ENCODE measurements at regions not wholly inside any gene's neighbourhood (a gene's known extent, or its start where the extent isn't known, plus 50 kb on each side); places are given as distances from the start of the nearest gene placed in this dataset.

DNA sequence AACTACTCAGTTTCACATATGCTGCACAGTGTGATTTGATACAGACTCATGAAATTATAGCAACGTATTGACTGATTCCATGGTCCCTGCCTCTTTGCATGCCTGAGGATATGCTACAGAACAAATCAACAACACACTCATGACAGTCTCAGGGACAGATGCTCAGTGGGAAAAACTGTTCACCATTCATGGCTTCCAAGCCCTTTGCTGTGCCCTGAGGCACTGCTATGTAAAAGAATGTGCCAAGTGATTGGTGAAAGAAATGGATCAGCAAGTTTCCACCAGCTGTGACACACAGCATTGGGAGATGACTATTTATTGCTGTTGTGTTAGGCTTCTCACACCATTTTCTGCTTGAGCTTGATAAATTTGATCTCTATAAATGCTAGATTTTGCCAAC, 825.6 kb upstream of the INTU start:
- DNase-seq (no peak), ATAC-seq (peak; percentile 27)
- intact Hi-C loops (cut with micrococcal nuclease) = no loop called here

DNA sequence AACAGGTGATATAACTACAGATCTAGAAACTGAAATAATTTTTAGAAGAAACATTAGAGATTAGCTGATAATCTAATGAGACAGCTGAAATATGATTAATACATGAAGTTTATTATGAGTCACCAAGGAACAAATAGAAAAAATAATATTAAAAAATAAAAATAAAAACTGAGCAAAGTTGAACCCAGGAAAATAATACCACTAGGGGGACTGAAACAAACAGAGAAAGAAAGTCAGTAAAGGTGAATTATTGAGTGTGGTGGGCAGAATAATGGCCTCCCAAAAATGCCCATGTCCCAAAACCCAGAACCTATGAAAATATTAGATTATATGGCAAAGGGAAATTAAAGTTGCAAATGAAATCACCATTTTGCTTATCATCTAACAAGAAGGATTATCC, 820.7 kb upstream of the INTU start:
- DNase-seq (no peak), ATAC-seq (no peak)
- intact Hi-C loops (cut with micrococcal nuclease) = no loop called here

GRCh38 chr4:126820631-126821030, 812.1 kb upstream of the INTU start:
- DNase-seq = no peak
- ATAC-seq = no peak
- intact Hi-C loops (cut with micrococcal nuclease) = no loop called here

- ATAC-seq = no peak
- intact Hi-C loops (cut with micrococcal nuclease) = no loop called here
- no peak for DNase-seq
These were observed 811.6 kb upstream of the INTU start for GRCh38 chr4:126821152-126821551.

GRCh38 chr4:126825083-126825482, 807.7 kb upstream of the INTU start:
- ATAC-seq (no peak), DNase-seq (no peak)
- intact Hi-C loops (cut with micrococcal nuclease) = no loop called here

GRCh38 chr4:126827669-126828068, 805.1 kb upstream of the INTU start:
- no peak for ATAC-seq
- intact Hi-C loops (cut with micrococcal nuclease) = no loop called here
- DNase-seq = no peak

GRCh38 chr4:126834854-126835253, 797.9 kb upstream of the INTU start:
- intact Hi-C loops (cut with micrococcal nuclease) = no loop called here
- no peak for ATAC-seq

GRCh38 chr4:126838941-126839679, 793.6 kb upstream of the INTU start:
- intact Hi-C loops (cut with micrococcal nuclease) = no loop called here
- ATAC-seq (no peak), DNase-seq (no peak)

More at GRCh38 chr4:126834854-126835253, 797.9 kb upstream of the INTU start:
- no peak for DNase-seq

GRCh38 chr4:126843492-126844067, 789.2 kb upstream of the INTU start:
- no peak for DNase-seq
- no peak for ATAC-seq
- intact Hi-C loops (cut with micrococcal nuclease) = no loop called here

DNA sequence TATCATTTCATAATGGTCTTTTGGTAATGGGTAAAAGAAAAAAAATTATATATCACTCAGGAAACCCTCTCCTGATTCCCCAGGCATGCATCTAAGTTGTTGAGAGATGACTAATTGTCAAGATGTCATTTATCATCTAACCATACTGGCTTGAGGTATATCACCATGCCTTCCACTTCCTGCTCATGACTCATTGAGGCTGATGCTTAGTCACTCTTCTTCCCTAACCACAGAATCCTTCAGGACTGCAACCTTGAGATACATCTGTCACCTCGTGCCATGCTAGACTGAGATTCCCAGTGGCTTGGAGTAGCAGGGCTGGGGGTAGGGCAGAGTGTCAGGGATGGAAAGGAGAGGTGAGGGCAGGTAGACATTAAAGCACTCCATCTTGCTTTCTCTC, 782.5 kb upstream of the INTU start:
- DNase-seq (no peak), ATAC-seq (no peak)
- intact Hi-C loops (cut with micrococcal nuclease) = no loop called here

DNA sequence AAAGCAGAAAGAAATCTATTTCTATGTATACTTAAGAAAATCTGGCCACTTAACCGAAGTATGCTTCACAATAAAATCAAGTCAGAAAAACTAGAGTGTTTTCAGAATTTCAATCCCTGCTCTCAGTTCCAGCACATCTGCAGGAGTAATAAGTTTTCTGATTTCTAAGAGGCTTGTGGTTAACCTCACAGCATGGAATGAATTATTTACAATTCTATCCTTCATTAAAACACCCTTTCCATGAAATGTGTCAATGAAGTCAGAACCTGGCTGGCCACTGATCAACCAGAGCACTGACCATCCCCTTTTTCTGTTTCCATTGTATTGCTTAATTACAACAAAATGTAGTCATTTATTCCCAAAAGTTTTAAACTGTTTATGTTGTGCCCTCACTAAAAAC, 781.4 kb upstream of the INTU start:
- DNase-seq (no peak), ATAC-seq (no peak)
- intact Hi-C loops (cut with micrococcal nuclease) = no loop called here

DNA sequence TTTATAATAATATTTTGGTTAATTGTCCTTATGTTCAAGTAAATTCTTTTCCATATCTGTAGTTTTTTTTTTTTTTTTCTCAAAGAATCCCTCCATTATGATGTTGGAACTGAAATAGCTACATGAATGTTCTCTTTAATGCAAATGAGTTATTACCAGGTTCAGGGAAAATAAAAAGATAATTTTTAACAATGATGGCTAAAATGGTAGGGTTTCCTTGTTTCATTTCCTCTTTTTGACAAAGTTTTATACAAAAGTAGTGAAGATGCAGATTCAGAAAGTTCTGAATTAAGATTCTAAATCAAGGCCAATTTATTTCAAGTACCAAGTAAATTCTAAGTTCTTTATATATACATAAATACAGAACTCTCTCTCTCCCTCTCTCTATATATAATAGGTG, 779.0 kb upstream of the INTU start:
- intact Hi-C loops (cut with micrococcal nuclease) = no loop called here
- DNase-seq = no peak
- ATAC-seq = no peak

GRCh38 chr4:126856906-126857305, 775.9 kb upstream of the INTU start:
- DNase-seq (no peak), ATAC-seq (no peak)
- intact Hi-C loops (cut with micrococcal nuclease) = no loop called here

DNA sequence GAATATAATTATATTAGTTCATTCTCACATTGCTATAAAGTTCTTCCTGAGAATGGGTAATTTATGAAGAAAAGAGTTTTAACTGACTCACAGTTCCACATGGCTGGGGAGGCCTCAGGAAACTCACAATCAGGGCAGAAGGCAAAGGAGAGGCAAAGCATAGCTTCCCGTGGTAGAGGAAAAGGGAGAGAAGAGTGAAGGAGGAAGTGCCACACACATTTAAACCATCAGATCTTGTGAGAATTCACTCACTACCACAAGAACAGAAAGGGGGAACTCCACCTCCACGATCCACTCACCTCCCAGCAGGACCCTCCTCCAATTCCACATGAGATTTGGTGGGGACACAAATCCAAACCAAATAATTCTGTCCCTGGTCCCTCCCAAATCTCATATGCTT, 773.4 kb upstream of the INTU start:
- intact Hi-C loops (cut with micrococcal nuclease) = no loop called here
- DNase-seq (no peak), ATAC-seq (no peak)

- intact Hi-C loops (cut with micrococcal nuclease) = no loop called here
- DNase-seq = no peak
These were observed 772.9 kb upstream of the INTU start for GRCh38 chr4:126859872-126860271.

GRCh38 chr4:126860308-126860707, 772.4 kb upstream of the INTU start:
- intact Hi-C loops (cut with micrococcal nuclease) = no loop called here
- ATAC-seq (no peak), DNase-seq (no peak)

More at GRCh38 chr4:126859872-126860271, 772.9 kb upstream of the INTU start:
- no peak for ATAC-seq

GRCh38 chr4:126869967-126870366, 762.8 kb upstream of the INTU start:
- ATAC-seq (no peak), DNase-seq (no peak)
- intact Hi-C loops (cut with micrococcal nuclease) = no loop called here

DNA sequence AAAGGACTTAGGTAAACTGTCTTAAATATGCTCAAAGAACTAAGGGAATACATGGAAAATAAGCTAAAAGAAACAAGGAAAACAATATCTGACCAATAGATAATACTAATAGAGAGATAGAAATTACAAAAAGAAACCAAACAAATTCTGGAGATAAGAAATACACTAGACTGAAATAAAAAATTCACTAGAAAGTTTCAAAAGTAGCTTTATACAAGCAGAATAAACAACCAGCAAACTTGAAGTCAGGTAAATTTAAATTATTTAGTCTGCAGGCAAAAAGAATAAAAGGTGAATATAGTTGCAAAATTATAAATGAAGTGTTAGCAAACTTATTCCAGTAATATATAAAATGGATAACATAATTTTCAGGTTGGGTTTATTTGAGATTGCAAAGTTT, 760.9 kb upstream of the INTU start:
- intact Hi-C loops (cut with micrococcal nuclease) = no loop called here
- DNase-seq (no peak), ATAC-seq (no peak)

DNA sequence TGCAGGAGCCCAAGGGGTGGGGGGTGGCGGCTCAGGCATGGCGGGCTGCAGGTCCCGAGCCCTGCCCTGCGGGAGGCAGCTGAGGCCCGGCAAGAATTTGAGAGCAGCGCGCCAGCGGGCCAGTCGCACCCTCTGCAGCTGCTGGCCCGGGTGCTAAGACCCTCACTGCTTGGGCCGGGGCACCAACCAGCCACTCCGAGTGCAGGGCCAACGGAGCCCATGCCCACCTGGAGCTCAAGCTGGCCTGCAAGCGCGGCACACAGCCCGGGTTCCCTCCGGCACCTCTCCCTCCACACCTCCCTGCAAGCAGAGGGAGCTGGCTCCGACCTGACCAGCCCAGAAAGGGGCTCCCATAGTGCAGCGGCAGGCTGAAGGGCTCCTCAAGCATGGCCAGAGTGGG, 758.2 kb upstream of the INTU start:
- intact Hi-C loops (cut with micrococcal nuclease) = no loop called here
- no peak for ATAC-seq
- peak; percentile 23 for DNase-seq

DNA sequence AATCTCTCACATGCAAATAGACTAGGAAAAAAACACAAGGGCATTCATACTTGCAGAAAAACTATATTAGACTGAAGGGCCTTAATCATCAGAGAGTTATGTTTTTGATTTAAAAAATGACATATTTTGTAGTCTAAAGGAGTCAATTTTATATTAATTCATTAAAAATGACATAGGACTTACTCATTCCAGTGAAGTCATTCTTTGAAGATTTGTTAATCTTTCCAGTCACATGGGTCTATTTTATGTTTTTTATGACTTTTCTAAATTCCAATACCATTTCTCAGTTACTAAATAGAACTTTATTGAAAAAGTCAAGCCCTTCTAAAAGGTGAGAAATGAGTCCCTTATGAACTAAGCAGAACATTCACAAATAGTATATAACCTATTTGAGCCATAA, 743.8 kb upstream of the INTU start:
- intact Hi-C loops (cut with micrococcal nuclease) = no loop called here
- ATAC-seq (no peak), DNase-seq (no peak)

GRCh38 chr4:126890383-126890782, 742.4 kb upstream of the INTU start:
- ATAC-seq = no peak
- intact Hi-C loops (cut with micrococcal nuclease) = no loop called here
- DNase-seq = no peak
